ENCODE measurements at regions not wholly inside any gene's neighbourhood (a gene's known extent, or its start where the extent isn't known, plus 50 kb on each side); places are given as distances from the start of the nearest gene placed in this dataset.

DNA sequence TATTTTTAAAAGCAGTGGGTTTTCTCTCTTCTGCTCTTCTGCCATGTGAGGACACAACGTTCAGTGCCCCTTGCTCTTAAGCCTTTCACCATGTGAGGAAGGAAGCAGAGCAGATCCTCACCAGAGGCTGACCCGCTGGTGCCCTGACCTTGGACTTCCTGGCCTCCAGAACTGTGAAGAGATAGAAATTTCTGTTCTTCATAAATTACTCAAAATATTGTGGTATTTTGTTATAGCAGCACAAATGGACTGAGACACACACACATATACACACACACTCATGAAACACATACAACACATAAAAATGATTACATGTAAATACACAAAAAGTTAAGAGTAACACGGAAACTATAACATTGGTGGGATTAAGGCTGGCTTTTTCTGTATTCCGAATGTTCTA is 244.8 kb upstream of the NOCT start:
- TF ChIP-seq, protein P1, sequence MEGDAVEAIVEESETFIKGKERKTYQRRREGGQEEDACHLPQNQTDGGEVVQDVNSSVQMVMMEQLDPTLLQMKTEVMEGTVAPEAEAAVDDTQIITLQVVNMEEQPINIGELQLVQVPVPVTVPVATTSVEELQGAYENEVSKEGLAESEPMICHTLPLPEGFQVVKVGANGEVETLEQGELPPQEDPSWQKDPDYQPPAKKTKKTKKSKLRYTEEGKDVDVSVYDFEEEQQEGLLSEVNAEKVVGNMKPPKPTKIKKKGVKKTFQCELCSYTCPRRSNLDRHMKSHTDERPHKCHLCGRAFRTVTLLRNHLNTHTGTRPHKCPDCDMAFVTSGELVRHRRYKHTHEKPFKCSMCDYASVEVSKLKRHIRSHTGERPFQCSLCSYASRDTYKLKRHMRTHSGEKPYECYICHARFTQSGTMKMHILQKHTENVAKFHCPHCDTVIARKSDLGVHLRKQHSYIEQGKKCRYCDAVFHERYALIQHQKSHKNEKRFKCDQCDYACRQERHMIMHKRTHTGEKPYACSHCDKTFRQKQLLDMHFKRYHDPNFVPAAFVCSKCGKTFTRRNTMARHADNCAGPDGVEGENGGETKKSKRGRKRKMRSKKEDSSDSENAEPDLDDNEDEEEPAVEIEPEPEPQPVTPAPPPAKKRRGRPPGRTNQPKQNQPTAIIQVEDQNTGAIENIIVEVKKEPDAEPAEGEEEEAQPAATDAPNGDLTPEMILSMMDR (IDR thresholded peaks at IDR 0.05 in 8 of 11, conservative IDR thresholded peaks at IDR 0.05 in 3 of 11): no peak
- no peak for TF ChIP-seq POLR2A (IDR thresholded peaks at IDR 0.05)
